ENCODE measurements at regions not wholly inside any gene's neighbourhood (a gene's known extent, or its start where the extent isn't known, plus 50 kb on each side); places are given as distances from the start of the nearest gene placed in this dataset.
"Not testable (repeated sequence)": the region's sequence is repeated elsewhere in the genome, so short reads cannot be mapped to it uniquely, and the experiment has no call there.

DNA sequence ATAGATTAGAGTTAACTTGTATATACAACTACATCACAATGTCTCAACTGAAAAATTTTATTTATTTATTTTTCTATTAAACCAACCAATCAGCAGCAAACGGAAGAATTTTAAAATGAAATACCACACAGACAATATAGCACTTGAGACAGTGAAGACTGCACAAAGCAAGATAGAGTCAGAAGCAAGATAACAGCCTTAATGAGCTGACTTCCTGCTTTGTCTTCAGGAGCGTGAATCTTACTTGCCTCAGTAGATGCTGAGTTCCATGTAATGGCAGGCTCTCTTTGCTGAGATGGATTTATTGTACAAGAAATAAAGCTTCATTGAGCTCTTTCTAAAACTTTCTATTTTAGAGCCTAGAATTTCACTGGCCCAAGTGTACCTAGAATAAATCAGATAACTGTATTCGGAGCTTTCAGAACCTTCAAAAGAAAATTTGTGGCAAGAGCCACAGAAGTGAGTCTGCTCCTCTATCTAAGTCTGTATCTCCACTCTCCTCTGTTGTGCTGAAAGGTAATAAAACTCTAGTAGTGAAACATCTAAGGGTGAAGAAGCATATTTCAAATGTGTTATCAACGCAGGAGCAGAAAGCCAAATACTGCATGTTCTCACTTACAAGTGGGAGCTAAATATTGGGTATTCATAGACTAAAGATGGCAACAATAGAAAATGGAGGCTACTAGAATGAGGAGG is 83.3 kb upstream of the ANKRD55 start:
- DNase-seq = no peak

- no peak for DNase-seq
Measured at GRCh38 chr5:56314529-56314928, 81.4 kb upstream of the ANKRD55 start.

DNA sequence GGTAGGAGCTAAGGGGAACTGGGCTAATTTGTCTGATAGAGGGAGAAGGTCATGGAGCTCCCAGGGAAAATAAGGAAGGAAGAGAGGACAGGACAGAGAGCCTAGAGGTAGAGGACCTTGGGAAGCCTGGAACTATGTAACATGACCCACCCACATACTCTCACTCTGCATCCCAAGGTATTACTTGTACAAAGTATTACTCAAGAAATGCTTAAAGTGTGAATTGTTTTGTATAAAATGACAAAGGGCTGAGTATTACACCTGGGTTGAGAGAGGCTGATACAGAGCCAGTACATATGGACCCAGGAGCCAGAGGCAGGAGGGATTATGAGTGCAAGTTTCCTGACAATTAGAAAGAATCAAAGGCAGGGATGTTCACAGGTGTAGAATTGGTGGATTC is 80.5 kb upstream of the ANKRD55 start:
- DNase-seq = no peak

- DNase-seq = no peak
Measured at GRCh38 chr5:56313004-56313531, 79.9 kb upstream of the ANKRD55 start.

DNA sequence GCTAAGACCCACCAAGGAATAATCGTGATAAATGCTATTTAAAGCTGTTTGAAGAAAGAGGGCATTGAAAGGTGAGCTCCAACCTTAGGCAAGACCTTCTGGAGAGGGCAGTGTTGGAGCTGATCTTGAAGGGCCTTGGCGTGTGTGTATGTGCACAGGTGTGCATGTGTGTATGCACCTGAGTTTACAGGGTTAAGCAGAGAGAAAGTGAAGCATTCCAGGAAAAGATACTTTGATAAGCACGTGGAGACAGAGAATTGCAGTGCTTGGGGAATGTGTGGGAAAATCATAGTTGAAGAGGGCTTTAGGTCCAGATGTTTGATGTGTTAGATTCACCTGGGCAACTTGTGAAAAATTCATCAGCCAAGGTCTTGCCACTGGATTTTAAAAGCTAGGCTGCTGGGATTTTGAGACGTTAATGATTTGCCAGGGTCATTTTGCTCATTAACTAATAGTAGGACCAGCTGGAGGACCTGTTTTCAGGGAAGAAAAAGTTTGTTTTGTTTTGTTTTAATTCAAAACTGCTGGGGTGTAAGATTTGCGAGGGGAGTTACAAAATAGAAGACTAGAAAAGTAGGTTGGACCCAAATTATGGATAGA is 78.3 kb upstream of the ANKRD55 start:
- no peak for DNase-seq

DNA sequence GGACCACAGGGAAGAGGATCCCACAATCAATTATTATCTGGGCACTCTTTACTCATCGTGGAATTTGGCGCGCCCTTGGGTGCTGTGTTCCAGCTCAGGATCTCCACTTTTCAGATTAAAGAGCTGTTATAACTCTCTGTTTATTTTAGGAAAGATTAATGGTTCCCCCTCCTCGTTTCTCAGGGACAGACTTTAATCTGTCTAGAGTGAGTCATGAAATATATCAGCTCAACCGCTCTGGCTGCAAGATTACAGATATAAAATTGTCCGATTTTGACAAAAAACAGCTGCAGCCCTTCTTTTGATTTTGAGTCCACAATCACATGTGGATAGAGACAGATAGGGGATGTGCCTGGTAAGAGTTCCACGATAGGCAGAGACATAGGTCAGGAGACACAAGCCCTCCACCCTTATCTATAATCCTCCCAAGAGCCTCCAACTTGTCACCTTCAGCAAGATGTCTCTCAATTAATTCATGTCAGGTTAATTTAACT is 77.6 kb upstream of the ANKRD55 start:
- no peak for DNase-seq

- no peak for DNase-seq
Measured at GRCh38 chr5:56309262-56309826, 76.2 kb upstream of the ANKRD55 start.

DNA sequence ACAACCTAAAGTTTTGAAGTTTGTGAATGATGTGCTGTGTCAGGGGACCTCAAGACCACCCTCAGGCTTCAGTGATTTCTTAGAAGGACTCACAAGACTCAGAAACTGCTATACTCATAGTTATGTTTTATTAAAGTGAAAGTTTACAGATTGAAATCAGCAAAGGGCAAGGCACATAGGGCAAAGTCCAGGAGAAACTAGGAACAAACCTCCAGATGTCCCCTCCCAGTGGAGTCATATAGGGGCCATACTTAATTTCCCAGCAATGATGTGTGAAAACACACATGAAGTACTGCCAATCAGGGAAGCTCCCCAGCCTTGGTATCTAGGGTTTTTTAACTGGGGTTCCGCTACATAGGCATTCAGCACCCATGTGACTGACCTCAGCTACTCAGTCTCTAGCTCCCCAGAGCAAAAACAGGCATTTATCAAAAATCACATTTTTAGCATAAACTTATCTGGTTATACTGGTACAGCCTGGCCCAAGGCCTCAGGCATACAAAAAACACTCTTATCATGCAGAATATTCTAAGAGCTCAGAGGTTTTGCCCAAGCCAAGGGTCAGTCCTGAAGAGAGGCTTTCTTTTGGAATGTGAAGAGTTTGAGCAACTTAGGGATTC is 74.7 kb upstream of the ANKRD55 start:
- DNase-seq = no peak

DNA sequence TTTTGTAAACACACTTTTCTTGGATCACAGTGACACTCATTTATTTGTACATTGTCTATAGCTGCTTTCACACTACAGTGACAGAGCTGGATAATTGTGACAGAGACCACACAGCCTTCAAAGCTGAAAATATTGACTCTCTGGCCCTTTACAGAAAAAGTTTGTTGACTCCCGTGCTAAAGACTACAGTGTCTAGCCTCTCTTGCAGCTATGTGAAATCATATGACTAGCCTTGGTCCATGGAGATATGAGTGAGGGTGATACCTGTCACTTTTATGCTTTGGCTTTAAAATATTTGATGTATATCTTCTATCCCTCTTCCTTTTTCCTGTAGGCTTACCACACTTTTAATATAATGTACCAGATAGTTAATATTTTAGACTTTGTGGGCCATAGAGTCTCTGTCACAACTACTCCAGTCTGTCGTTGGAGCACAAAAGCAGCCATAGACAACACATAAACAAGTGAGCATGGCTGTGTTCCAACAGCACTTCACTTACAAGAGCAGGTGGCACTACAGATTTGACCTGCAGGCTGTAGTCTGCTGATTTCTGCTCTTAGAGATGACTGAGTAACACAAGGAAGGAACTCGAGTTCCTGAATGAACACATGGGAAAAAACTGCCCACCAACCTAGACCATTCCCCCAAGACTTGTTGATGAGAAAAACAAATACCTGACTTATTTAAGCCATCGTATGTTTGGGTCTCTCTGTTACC is 73.5 kb upstream of the ANKRD55 start:
- DNase-seq = no peak

- DNase-seq = no peak
Measured at GRCh38 chr5:56305001-56305950, 72.1 kb upstream of the ANKRD55 start.

- no peak for DNase-seq
Measured at GRCh38 chr5:56303511-56303910, 70.4 kb upstream of the ANKRD55 start.

DNA sequence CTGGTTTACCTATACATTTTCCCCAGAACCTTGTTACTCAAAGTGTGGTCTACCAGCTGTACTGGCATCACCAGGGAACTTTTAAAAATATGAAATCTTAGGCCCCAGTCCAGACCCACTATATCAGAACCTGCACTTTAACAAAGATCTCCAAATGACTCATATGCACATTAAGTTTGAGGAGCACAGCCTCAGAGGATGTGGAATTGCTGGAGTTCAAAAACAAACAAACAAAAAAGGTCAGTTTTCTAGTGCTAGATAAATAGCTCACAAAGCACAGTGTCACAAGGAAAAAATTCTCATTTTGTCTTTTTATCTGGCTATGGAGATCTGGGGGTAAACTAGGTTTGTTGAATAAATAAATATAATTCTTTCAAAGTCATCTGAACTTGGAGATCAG is 68.9 kb upstream of the ANKRD55 start:
- no peak for DNase-seq

DNA sequence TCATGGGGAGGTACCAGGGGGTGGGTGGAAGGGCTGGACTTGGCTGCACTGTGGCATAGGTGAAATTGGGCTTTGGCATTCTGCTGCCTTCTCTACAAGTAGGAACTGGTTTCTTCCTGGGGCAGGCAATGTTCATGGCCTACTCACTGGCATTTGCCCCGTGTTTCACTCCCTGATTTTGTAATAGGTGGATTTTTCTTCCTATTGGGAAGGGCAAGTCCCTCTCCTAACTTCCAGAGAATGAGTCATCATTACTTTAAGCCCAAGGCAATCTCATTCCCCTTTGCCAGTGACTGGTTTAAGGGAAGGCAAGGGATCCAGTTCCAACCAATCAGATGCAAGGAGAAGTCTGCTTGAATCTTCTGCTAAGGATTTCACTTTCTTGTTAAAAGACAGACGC is 67.9 kb upstream of the ANKRD55 start:
- DNase-seq = no peak

DNA sequence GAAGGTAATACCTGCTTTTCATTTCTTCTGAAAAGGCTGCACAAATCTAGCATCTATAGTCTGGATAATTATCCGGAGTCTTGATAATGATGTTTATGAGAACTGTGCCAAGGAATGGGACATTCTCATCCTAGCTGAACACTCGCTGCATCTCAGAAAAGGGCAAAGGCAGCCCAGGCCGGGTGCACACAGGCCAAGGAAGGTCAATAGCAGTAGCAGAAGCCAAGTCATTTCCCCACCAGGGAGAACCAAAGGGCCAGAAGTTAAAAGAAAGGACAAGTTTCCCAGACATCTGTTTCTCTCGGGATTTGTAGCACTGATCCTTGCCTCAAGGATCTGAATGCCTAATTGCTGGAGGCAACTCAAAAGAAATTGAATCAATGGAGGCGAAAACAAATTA is 66.1 kb upstream of the ANKRD55 start:
- DNase-seq = no peak

- DNase-seq = peak; percentile 32
Measured at GRCh38 chr5:56298336-56299090, 65.4 kb upstream of the ANKRD55 start.

- DNase-seq = no peak
Measured at GRCh38 chr5:56297851-56298250, 64.7 kb upstream of the ANKRD55 start.

DNA sequence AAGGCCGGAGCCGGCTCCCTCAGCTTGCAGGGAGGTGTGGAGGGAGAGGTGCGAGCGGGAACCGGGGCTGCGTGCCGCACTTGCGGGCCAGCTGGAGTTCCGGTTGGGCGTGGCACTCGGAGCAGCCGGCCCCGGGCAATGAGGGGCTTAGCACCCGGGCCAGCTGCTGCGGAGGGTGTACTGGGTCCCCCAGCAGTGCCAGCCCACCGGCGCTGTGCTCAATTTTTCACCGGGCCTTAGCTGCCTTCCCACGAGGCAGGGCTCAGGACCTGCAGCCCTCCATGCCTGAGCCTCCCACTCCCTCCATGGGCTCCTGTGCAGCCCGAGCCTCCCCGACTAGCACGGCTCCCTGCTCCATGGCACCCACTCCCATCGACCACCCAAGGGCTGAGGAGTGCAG is 62.2 kb upstream of the ANKRD55 start:
- not testable (repeated sequence) for DNase-seq

- DNase-seq = no peak
Measured at GRCh38 chr5:56294354-56294753, 61.2 kb upstream of the ANKRD55 start.

- not testable (repeated sequence) for DNase-seq
Measured at GRCh38 chr5:56292874-56293273, 59.7 kb upstream of the ANKRD55 start.

GRCh38 chr5:56291661-56292374 is 58.7 kb upstream of the ANKRD55 start:
- DNase-seq = no peak
